HCT116 (cell line): ENCODE measurements at regions not wholly inside any gene's neighbourhood (a gene's known extent, or its start where the extent isn't known, plus 50 kb on each side); places are given as distances from the start of the nearest gene placed in this dataset.
A peak's percentile ranks its signal among the peaks of the same experiment; 100 is the strongest.

Experiments used
- ATAC-seq: fragments of 200-7000 bp; cut with Tn5 transposase; 2 replicates; pipeline ENCODE4 v1.9.1; 2020; ENCODE audit warnings: mild to moderate bottlenecking, moderate library complexity
- BruUV-seq: library from RNA; stranded (reverse); fragments of 400-500 nt; replicated peaks from 2 replicates; lab custom pipeline; 2021; lab: Mats Ljungman, UMichigan
- CTCF ChIA-PET: fragments of 300-600 bp; sonication (Branson Sonifier 250); formaldehyde crosslinking; loops from one replicate; lab custom pipeline; 2021; ENCODE audit warnings: antibody characterized with exemption; lab: Charles Lee
- POLR2A ChIA-PET: fragments of 300-600, 350-600 bp; sonication (Branson Sonifier 250); formaldehyde crosslinking; loops from one replicate; lab custom pipeline; 2021; ENCODE audit warnings: antibody characterized with exemption; lab: Charles Lee
- RAD21 ChIA-PET, 2 experiments: fragments of 300-600 bp; sonication (Branson Sonifier 250); formaldehyde crosslinking; loops; one replicate each; lab custom pipeline; 2023; ENCODE audit warnings: low total read pairs in 2 of 2; ENCODE audit not compliant: uncharacterized antibody in 2 of 2, unreplicated experiment in 2 of 2, low non-redundant PET in 1 of 2; lab: Charles Lee
- DNase-seq: peaks from one replicate; pipeline ENCODE4 v3.0.0-alpha.2; 2010; ENCODE audit warnings: low read depth, low spot score
- H2AFZ ChIP-seq: fragments of 200-600 bp; shearing (Covaris generic), sonication (generic); 2 replicates; pipeline ENCODE4 v1.6.1; 2017; ENCODE audit warnings: low read depth, mixed run types, mixed read lengths, antibody characterized with exemption, low read length; ENCODE audit not compliant: poor library complexity, severe bottlenecking
- H3K27ac ChIP-seq: 2 replicates; pipeline ENCODE4 v1.5.1; 2012; ENCODE audit warnings: low read depth, low read length
- H3K27me3 ChIP-seq: fragments of 200-600 bp; sonication (generic); 2 replicates; pipeline ENCODE4 v1.6.1; 2016; ENCODE audit warnings: mixed run types, low read length, mixed read lengths; ENCODE audit not compliant: insufficient read depth
- H3K36me3 ChIP-seq, 2 experiments: fragments of 200-500 bp in 1 of 2; fragments of 200-600 bp in 1 of 2; sonication (Bioruptor generic) in 1 of 2; sonication (generic) in 1 of 2; 2 replicates each; pipeline versions ENCODE4 v1.5.1 to v1.6.1; 2014 to 2016; ENCODE audit warnings: low read length in 2 of 2, inconsistent platforms in 1 of 2, mixed read lengths in 1 of 2, mixed run types in 1 of 2; ENCODE audit not compliant: insufficient read depth in 2 of 2, control insufficient read depth in 1 of 2
- H3K4me1 ChIP-seq, 2 experiments: fragments of 200-600 bp in 1 of 2; sonication (generic) in 1 of 2; 2 replicates each; pipeline versions ENCODE4 v1.5.1 to v1.6.1; 2012 to 2017; ENCODE audit warnings: low read length in 2 of 2, inconsistent platforms in 1 of 2, mild to moderate bottlenecking in 1 of 2, mixed read lengths in 1 of 2, mixed run types in 1 of 2, moderate library complexity in 1 of 2; ENCODE audit not compliant: insufficient read depth in 2 of 2, control insufficient read depth in 1 of 2
- H3K4me2 ChIP-seq: fragments of 200-600 bp; sonication (generic); 2 replicates; pipeline ENCODE4 v1.6.1; 2017; ENCODE audit warnings: mixed run types, low read length, mixed read lengths
- H3K4me3 ChIP-seq, 2 experiments: fragments of 200-600 bp in 1 of 2; sonication (generic) in 1 of 2; replicated peaks in 1 of 2; 2 replicates each; pipeline ENCODE4 v1.5.1; 2011 to 2016; ENCODE audit warnings: low read length in 2 of 2, control low read depth in 1 of 2, low read depth in 1 of 2, mild to moderate bottlenecking in 1 of 2, mixed read lengths in 1 of 2, mixed run types in 1 of 2
- H3K79me2 ChIP-seq: fragments of 200-600 bp; sonication (generic); 2 replicates; pipeline ENCODE4 v1.6.1; 2017; ENCODE audit warnings: mild to moderate bottlenecking, mixed run types, low read length, moderate library complexity, mixed read lengths; ENCODE audit not compliant: insufficient read depth
- H3K9ac ChIP-seq: fragments of 200-600 bp; sonication (generic); 2 replicates; pipeline ENCODE4 v1.6.1; 2016; ENCODE audit warnings: low read length, mixed read lengths
- H3K9me2 ChIP-seq: fragments of 200-600 bp; sonication (generic), shearing (Covaris generic); 2 replicates; pipeline ENCODE4 v1.6.1; 2017; ENCODE audit warnings: mixed run types, mild to moderate bottlenecking, moderate library complexity; ENCODE audit not compliant: insufficient read depth
- H3K9me3 ChIP-seq, 2 experiments: fragments of 200-500 bp in 1 of 2; fragments of 200-600 bp in 1 of 2; sonication (Bioruptor generic) in 1 of 2; sonication (generic) in 1 of 2; 2 replicates each; pipeline ENCODE4 v1.6.1; 2014 to 2017; ENCODE audit warnings: low read length in 2 of 2, mixed read lengths in 2 of 2, inconsistent platforms in 1 of 2, low read depth in 1 of 2, mild to moderate bottlenecking in 1 of 2, mixed run types in 1 of 2, moderate library complexity in 1 of 2; ENCODE audit not compliant: control insufficient read depth in 1 of 2, insufficient read depth in 1 of 2
- H4K20me1 ChIP-seq: fragments of 200-600 bp; sonication (generic), shearing (Covaris generic); 2 replicates; pipeline ENCODE4 v1.6.1; 2017; ENCODE audit warnings: mixed run types, mild to moderate bottlenecking, moderate library complexity; ENCODE audit not compliant: insufficient read depth
- CEBPB ChIP-seq: IDR thresholded peaks from 2 replicates; pipeline ENCODE4 v1.6.1; 2012; ENCODE audit warnings: low read depth
- EGR1 ChIP-seq: IDR thresholded peaks from 2 replicates; pipeline ENCODE4 v1.6.1; 2012; ENCODE audit warnings: low read depth
- ELF1 ChIP-seq: IDR thresholded peaks from 2 replicates; pipeline ENCODE4 v1.6.1; 2012; ENCODE audit warnings: low read depth, borderline replicate concordance
- EZH2phosphoT487 ChIP-seq: fragments of 200-600 bp; IDR thresholded peaks from 2 replicates; pipeline ENCODE4 v1.6.1; 2018; ENCODE audit warnings: antibody characterized with exemption, borderline replicate concordance
- JUND ChIP-seq: IDR thresholded peaks from 2 replicates; pipeline ENCODE4 v1.6.1; 2012
- POLR2A ChIP-seq: IDR thresholded peaks from 2 replicates; pipeline ENCODE4 v1.7.0; 2011; ENCODE audit warnings: borderline replicate concordance; ENCODE audit not compliant: insufficient read depth, insufficient read length; ENCODE audit errors: extremely low read depth
- RAD21 ChIP-seq: IDR thresholded peaks from 2 replicates; pipeline ENCODE4 v1.6.1; 2012; ENCODE audit warnings: low read depth, mild to moderate bottlenecking
- SIN3A ChIP-seq: IDR thresholded peaks from 2 replicates; pipeline ENCODE4 v1.6.1; 2012; ENCODE audit warnings: low read depth
- SP1 ChIP-seq: IDR thresholded peaks from 2 replicates; pipeline ENCODE4 v1.6.1; 2012; ENCODE audit warnings: low read depth
- SRF ChIP-seq: IDR thresholded peaks from 2 replicates; pipeline ENCODE4 v1.6.1; 2012; ENCODE audit warnings: low read depth
- TCF7L2 ChIP-seq: IDR thresholded peaks from 2 replicates; pipeline ENCODE4 v1.7.0; 2011; ENCODE audit warnings: borderline replicate concordance, inconsistent platforms; ENCODE audit not compliant: insufficient read depth, insufficient read length; ENCODE audit errors: extremely low read depth
- YY1 ChIP-seq: IDR thresholded peaks from 2 replicates; pipeline ENCODE4 v1.6.1; 2011; ENCODE audit warnings: low read length, low read depth, moderate library complexity, mild to moderate bottlenecking; ENCODE audit not compliant: insufficient replicate concordance; ENCODE audit errors: extremely low read depth
- ZNF274 ChIP-seq: fragments of 200-500 bp; sonication (Bioruptor generic); IDR thresholded peaks from 2 replicates; pipeline ENCODE4 v1.6.1; 2014; ENCODE audit warnings: mild to moderate bottlenecking, low read depth, low read length, inconsistent platforms
- intact Hi-C: fragments of 100-400 bp; cut with micrococcal nuclease; formaldehyde crosslinking; loops from 2 replicates; pipeline ENCODE4 v1.10.0; 2022
- TF ChIP-seq, protein P1 (sequence below): IDR thresholded peaks from 2 replicates; pipeline ENCODE4 v1.6.1; 2012
- TF ChIP-seq, protein P2 (sequence below), 3 experiments: fragments of 200-600 bp in 1 of 3; sonication (generic) in 1 of 3; IDR thresholded peaks in 2 of 3; conservative IDR thresholded peaks in 1 of 3; 2 replicates each; pipeline ENCODE4 v1.5.1; 2012 to 2017; ENCODE audit warnings: low read depth in 2 of 3, low read length in 2 of 3, antibody characterized with exemption in 1 of 3, borderline replicate concordance in 1 of 3, control low read depth in 1 of 3, mild to moderate bottlenecking in 1 of 3, mixed read lengths in 1 of 3, mixed run types in 1 of 3, moderate library complexity in 1 of 3; ENCODE audit not compliant: insufficient read depth in 1 of 3
- TF ChIP-seq, protein P3 (sequence below): IDR thresholded peaks from 2 replicates; pipeline ENCODE4 v1.6.1; 2011; ENCODE audit warnings: mild to moderate bottlenecking, low read length, moderate library complexity; ENCODE audit not compliant: insufficient replicate concordance; ENCODE audit errors: extremely low read depth

DNA sequence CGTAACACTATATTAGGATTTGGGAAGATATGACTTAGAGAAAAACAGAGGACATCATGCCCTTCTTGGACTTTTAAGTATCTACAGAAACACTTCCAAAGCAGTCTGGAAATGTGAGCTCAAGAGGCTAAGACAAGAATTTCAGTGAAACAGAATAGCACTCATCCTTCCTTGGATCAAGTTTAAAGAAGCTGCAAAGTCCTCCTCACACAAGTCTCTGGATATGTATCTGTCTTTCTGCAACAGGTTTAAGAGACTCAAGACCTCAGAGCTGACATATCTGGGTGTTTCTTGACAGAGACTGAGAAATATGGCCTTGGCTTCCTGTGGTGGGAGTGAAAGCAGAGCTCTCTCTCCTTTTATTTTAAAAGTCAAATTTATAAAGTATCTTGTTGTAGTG lies 82.5 kb upstream of the GIMD1 start:
- no peak for DNase-seq
- no peak for TF ChIP-seq ELF1
- TF ChIP-seq TCF7L2 = no peak
- TF ChIP-seq SRF = no peak
- TF ChIP-seq, protein P1, sequence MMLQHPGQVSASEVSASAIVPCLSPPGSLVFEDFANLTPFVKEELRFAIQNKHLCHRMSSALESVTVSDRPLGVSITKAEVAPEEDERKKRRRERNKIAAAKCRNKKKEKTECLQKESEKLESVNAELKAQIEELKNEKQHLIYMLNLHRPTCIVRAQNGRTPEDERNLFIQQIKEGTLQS = no peak
- TF ChIP-seq, protein P2, sequence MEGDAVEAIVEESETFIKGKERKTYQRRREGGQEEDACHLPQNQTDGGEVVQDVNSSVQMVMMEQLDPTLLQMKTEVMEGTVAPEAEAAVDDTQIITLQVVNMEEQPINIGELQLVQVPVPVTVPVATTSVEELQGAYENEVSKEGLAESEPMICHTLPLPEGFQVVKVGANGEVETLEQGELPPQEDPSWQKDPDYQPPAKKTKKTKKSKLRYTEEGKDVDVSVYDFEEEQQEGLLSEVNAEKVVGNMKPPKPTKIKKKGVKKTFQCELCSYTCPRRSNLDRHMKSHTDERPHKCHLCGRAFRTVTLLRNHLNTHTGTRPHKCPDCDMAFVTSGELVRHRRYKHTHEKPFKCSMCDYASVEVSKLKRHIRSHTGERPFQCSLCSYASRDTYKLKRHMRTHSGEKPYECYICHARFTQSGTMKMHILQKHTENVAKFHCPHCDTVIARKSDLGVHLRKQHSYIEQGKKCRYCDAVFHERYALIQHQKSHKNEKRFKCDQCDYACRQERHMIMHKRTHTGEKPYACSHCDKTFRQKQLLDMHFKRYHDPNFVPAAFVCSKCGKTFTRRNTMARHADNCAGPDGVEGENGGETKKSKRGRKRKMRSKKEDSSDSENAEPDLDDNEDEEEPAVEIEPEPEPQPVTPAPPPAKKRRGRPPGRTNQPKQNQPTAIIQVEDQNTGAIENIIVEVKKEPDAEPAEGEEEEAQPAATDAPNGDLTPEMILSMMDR (IDR thresholded peaks at IDR 0.05 in 2 of 3, conservative IDR thresholded peaks at IDR 0.05 in 1 of 3; ENCODE audit: borderline replicate concordance in 1 of 3, insufficient read depth in 1 of 3, low read depth in 2 of 3, low read length in 2 of 3) = no peak
- no peak for TF ChIP-seq JUND
- no peak for TF ChIP-seq ZNF274
- TF ChIP-seq CEBPB = no peak
- TF ChIP-seq EGR1 = no peak
- no peak for TF ChIP-seq SP1
- TF ChIP-seq, protein P3, sequence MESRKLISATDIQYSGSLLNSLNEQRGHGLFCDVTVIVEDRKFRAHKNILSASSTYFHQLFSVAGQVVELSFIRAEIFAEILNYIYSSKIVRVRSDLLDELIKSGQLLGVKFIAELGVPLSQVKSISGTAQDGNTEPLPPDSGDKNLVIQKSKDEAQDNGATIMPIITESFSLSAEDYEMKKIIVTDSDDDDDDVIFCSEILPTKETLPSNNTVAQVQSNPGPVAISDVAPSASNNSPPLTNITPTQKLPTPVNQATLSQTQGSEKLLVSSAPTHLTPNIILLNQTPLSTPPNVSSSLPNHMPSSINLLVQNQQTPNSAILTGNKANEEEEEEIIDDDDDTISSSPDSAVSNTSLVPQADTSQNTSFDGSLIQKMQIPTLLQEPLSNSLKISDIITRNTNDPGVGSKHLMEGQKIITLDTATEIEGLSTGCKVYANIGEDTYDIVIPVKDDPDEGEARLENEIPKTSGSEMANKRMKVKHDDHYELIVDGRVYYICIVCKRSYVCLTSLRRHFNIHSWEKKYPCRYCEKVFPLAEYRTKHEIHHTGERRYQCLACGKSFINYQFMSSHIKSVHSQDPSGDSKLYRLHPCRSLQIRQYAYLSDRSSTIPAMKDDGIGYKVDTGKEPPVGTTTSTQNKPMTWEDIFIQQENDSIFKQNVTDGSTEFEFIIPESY = no peak
- no peak for TF ChIP-seq POLR2A
- no peak for TF ChIP-seq EZH2phosphoT487
- TF ChIP-seq RAD21 = no peak
- TF ChIP-seq SIN3A = no peak
- no peak for TF ChIP-seq YY1
- peak overlapping the region; percentile 17 for H2AFZ ChIP-seq
- no peaks in the 10 kb centered on the region for H4K20me1 ChIP-seq
- H3K27ac ChIP-seq = no peak overlapping the region
- ChIA-PET RAD21 (no interaction called here), CTCF (no interaction called here), POLR2A (no interaction called here)
- H3K36me3 ChIP-seq = no peaks in the 10 kb centered on the region
- H3K79me2 ChIP-seq = no peaks in the 10 kb centered on the region
- no peak for ATAC-seq
- no peak overlapping the region for H3K4me3 ChIP-seq
- H3K4me2 ChIP-seq = no peak overlapping the region
- intact Hi-C loops = no loop called here
- no peaks in the 10 kb centered on the region for H3K4me1 ChIP-seq
- H3K9ac ChIP-seq = no peak overlapping the region
- no TSS peak for BruUV-seq
- no peaks in the 10 kb centered on the region for H3K9me2 ChIP-seq
- no peaks in the 10 kb centered on the region; a peak in 1 of 4 replicates for H3K9me3 ChIP-seq
- no peaks in the 10 kb centered on the region for H3K27me3 ChIP-seq
